ENCODE measurements at regions not wholly inside any gene's neighbourhood (a gene's known extent, or its start where the extent isn't known, plus 50 kb on each side); places are given as distances from the start of the nearest gene placed in this dataset.
A peak's percentile ranks its signal among the peaks of the same experiment; 100 is the strongest.
"Not testable (repeated sequence)": the region's sequence is repeated elsewhere in the genome, so short reads cannot be mapped to it uniquely, and the experiment has no call there.

- H3K4me3 Mint-ChIP-seq: no peak overlapping the region
- H3K27ac Mint-ChIP-seq: no peak overlapping the region
- H3K27me3 Mint-ChIP-seq: no peaks in the 10 kb centered on the region
- peaks cover 0 to 1% (median 0%) of the 10 kb centered on the region in 3 donors for H3K9me3 Mint-ChIP-seq
- H3K36me3 Mint-ChIP-seq: no peaks in the 10 kb centered on the region
- H3K4me1 Mint-ChIP-seq: peaks cover 0 to 4% (median 2%) of the 10 kb centered on the region in 3 donors
These were observed 148.6 kb upstream of the MAN1A1 start for GRCh38 chr6:119497988-119498727.

- no peaks in the 10 kb centered on the region for H3K36me3 Mint-ChIP-seq
- no peak overlapping the region for H3K4me3 Mint-ChIP-seq
- no peaks in the 10 kb centered on the region for H3K27me3 Mint-ChIP-seq
- peaks cover 2 to 4% (median 3%) of the 10 kb centered on the region in 3 donors for H3K4me1 Mint-ChIP-seq
- H3K27ac Mint-ChIP-seq: no peak overlapping the region
- H3K9me3 Mint-ChIP-seq: peaks cover 1 to 4% (median 4%) of the 10 kb centered on the region in 3 donors
These were observed 145.7 kb upstream of the MAN1A1 start for GRCh38 chr6:119495230-119495683.

DNA sequence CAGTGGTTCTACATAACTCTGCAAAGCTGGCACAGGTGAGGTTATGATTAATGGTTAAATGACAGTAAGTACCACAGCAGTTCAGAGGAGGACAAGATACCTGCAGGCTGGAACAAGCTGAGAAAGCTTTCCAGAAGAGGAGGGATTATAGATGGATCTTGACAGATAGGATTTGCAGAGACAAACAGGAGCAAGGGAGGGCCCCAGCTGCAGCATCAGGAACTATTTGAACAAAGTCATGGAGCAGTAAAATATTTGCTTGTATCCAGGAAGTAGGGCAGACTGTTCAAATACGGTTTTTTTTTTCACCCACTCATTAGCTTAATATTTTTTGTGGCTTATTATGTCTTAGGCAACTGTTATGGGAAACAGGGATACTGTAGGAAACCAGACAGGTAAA is 144.4 kb upstream of the MAN1A1 start:
- Mint-ChIP-seq H3K4me3 (no peak overlapping the region), H3K27me3 (no peaks in the 10 kb centered on the region), H3K36me3 (no peaks in the 10 kb centered on the region), H3K27ac (no peak overlapping the region), H3K4me1 (peaks cover 5 to 7% (median 6%) of the 10 kb centered on the region in 3 donors), H3K9me3 (peaks cover 1 to 7% (median 4%) of the 10 kb centered on the region in 3 donors)

- H3K27ac Mint-ChIP-seq, H3K27me3 Mint-ChIP-seq, H3K4me3 Mint-ChIP-seq, H3K36me3 Mint-ChIP-seq, H3K4me1 Mint-ChIP-seq: not testable (repeated sequence)
- H3K9me3 Mint-ChIP-seq: peaks cover 1 to 10% (median 8%) of the 10 kb centered on the region in 3 donors
These were observed 141.6 kb upstream of the MAN1A1 start for GRCh38 chr6:119491112-119491511.

- not testable (repeated sequence) for H3K4me3 Mint-ChIP-seq, H3K27ac Mint-ChIP-seq, H3K36me3 Mint-ChIP-seq, H3K27me3 Mint-ChIP-seq, H3K4me1 Mint-ChIP-seq
- H3K9me3 Mint-ChIP-seq: peaks cover 0 to 10% (median 8%) of the 10 kb centered on the region in 3 donors
These were observed 140.5 kb upstream of the MAN1A1 start for GRCh38 chr6:119490050-119490449.

DNA sequence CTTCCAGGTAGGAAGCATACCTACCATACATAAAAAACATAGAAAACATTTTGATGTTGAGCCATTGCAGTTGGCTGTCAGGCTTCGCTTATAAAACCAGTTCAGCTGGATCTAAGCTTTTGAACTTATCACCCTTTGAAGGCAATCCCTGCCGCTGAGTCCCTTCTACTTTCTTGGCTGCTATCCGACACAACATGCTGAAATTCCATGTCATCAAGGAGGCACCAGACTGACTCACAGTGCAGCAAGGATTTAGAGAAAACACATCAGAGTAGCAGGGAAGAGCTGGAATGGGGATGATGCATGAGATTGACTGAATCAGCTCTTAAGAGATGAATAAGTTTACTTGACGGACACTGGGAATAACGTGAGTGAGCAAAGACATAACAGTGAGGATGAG is 135.0 kb upstream of the MAN1A1 start:
- Mint-ChIP-seq H3K4me3 (no peak overlapping the region), H3K27ac (no peak overlapping the region), H3K4me1 (no peaks in the 10 kb centered on the region), H3K36me3 (no peaks in the 10 kb centered on the region), H3K9me3 (peaks cover 0 to 4% (median 3%) of the 10 kb centered on the region in 3 donors), H3K27me3 (peaks cover 3% of the 10 kb centered on the region)

GRCh38 chr6:119483908-119484307 is 134.3 kb upstream of the MAN1A1 start:
- Mint-ChIP-seq H3K27ac (no peak overlapping the region), H3K27me3 (peaks cover 3% of the 10 kb centered on the region), H3K4me1 (no peaks in the 10 kb centered on the region), H3K36me3 (no peaks in the 10 kb centered on the region), H3K9me3 (peaks cover 0 to 4% (median 3%) of the 10 kb centered on the region in 3 donors), H3K4me3 (no peak overlapping the region)

- Mint-ChIP-seq H3K27ac (no peak overlapping the region), H3K9me3 (peaks cover 0 to 2% (median 0%) of the 10 kb centered on the region in 3 donors), H3K36me3 (no peaks in the 10 kb centered on the region), H3K4me3 (no peak overlapping the region), H3K4me1 (no peaks in the 10 kb centered on the region), H3K27me3 (peaks cover 3% of the 10 kb centered on the region)
These were observed 133.3 kb upstream of the MAN1A1 start for GRCh38 chr6:119482850-119483285.

DNA sequence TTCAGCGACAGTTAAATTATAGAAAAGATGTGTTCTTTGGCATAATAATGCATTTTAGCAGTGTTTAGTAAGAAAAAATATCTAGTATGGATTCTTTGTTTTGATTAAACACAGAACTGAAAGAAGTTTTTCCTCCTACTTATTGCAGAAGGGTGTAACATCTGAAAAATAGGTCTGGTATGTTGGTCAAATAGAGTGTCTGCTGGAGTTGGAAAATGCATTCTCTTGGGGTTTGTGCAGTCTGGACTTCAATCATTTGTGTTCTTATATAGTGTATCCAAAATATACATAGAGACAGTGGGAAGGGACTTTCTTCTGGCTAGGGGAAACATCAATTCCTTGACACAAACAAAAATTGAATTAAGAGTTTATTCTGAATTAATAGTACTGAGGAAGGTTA is 132.4 kb upstream of the MAN1A1 start:
- Mint-ChIP-seq H3K27ac (no peak overlapping the region), H3K27me3 (peaks cover 3% of the 10 kb centered on the region), H3K36me3 (no peaks in the 10 kb centered on the region), H3K4me1 (no peaks in the 10 kb centered on the region), H3K4me3 (no peak overlapping the region), H3K9me3 (peaks cover 0 to 2% (median 0%) of the 10 kb centered on the region in 3 donors)

DNA sequence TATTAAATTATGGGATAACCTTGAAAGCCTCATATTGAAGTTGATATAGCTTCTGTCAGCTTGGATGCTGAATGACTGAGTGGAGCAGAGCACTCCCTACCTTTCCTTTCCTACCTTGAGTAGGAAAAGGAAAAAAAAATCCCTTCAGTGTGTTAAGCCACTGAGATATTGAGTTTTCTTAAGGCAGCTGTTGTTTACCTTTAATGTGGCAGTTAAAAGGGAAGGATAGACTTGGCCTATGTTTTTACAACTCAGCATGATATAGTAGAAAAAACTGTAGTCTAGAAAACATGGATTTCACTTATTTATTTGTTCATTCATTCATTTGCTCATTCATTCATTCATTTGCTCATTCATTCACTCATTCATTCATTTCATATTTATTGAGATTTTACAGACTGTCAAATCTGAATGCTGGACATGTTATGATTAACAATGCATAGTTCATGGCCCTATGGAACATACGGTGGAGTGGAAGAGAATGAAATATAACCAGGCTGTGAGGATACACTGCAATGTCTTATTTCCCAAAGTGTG is 131.5 kb upstream of the MAN1A1 start:
- Mint-ChIP-seq H3K4me1 (peaks cover 0 to 3% (median 1%) of the 10 kb centered on the region in 3 donors), H3K27me3 (peaks cover 4% of the 10 kb centered on the region), H3K9me3 (peaks cover 0 to 2% (median 0%) of the 10 kb centered on the region in 3 donors), H3K27ac (no peak overlapping the region), H3K36me3 (no peaks in the 10 kb centered on the region), H3K4me3 (no peak overlapping the region)

DNA sequence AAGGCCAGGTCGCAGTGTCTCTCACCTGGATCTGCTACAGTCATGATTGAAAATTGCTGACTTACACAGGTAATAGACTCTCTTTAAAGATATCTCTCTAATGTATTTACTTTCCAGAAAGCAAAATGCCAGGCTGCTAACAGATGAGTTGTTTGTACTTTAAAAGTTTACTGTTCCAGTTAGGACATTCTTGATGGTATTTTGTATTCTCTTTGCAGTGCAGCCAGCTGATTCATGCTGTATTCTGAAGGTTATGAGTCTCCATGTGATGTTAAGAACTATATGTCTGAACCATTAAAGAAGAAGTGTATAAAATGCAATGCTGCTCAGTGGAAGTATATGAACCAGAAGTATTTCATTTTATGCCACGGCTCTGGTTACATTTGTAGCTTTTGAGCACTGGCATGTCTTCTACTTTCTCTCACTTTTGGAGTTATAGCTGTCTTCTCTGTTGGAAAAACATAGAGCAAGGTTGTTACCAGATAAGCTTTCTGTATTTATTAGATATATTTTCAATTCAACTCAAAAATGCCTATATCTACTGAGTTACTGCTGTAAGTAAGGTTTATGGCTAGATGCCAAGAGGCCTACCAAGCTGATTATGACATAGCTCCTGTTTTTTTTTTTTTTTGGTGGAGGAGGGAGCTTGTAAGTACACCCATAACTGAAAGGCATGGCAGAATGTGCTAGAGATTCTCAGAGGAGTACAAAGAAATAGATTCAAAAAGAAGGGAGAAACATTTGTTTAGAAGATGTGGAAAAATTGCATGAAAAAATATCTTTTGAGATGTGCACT is 130.5 kb upstream of the MAN1A1 start:
- peaks cover 4% of the 10 kb centered on the region for H3K27me3 Mint-ChIP-seq
- H3K9me3 Mint-ChIP-seq: peaks cover 0 to 2% (median 0%) of the 10 kb centered on the region in 3 donors
- no peak overlapping the region for H3K27ac Mint-ChIP-seq
- H3K4me1 Mint-ChIP-seq: peaks cover 0 to 3% (median 1%) of the 10 kb centered on the region in 3 donors
- no peak overlapping the region for H3K4me3 Mint-ChIP-seq
- no peaks in the 10 kb centered on the region for H3K36me3 Mint-ChIP-seq

DNA sequence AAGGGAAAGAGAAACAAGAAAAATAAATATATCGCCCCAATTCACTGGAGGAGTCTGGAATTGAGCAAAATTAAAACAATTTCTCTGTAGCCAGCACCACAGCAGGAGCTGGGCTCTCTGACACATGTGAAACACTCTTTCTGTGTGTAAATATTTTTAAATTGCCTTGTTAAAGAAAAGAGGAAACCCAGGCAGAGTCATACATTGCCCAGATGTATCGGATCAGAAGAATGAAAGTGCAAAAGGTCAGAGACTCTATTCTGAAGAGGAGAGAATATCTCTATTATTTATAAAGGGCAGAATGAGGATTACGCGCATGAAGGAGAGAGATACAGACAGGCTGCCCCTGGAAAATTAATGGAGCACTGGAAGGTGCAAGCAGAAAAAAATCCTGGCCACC is 127.0 kb upstream of the MAN1A1 start:
- peak overlapping the region in 1 of 4 donors; percentile 63 for H3K4me3 Mint-ChIP-seq
- H3K4me1 Mint-ChIP-seq: peaks cover 0 to 3% (median 1%) of the 10 kb centered on the region in 3 donors
- H3K27ac Mint-ChIP-seq: no peak overlapping the region
- peaks cover 0 to 5% (median 0%) of the 10 kb centered on the region in 3 donors for H3K9me3 Mint-ChIP-seq
- H3K27me3 Mint-ChIP-seq: peaks cover 2% of the 10 kb centered on the region
- H3K36me3 Mint-ChIP-seq: peaks cover 3% of the 10 kb centered on the region

DNA sequence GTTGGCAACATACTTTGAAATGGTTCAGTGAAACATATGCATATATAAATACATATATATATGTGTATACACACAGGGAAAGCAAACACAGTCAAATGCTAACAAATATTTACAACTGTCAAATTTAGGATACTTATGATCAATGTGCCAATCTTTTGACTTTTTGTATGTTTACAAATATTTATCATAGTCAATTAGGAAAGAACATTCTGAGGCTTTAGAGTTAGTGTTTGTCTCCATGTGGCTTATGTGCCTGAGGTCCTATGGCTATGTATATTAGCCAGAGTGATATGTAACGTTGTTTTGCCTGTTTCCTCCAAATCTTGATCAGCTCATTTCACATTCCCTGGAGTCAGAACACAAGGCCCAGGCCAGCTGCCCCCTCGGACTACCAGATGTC is 126.5 kb upstream of the MAN1A1 start:
- Mint-ChIP-seq H3K4me3 (no peak overlapping the region), H3K27ac (no peak overlapping the region), H3K9me3 (peaks cover 0 to 5% (median 0%) of the 10 kb centered on the region in 3 donors), H3K27me3 (peaks cover 2% of the 10 kb centered on the region), H3K4me1 (peaks cover 1 to 7% (median 2%) of the 10 kb centered on the region in 3 donors), H3K36me3 (peaks cover 3% of the 10 kb centered on the region)

DNA sequence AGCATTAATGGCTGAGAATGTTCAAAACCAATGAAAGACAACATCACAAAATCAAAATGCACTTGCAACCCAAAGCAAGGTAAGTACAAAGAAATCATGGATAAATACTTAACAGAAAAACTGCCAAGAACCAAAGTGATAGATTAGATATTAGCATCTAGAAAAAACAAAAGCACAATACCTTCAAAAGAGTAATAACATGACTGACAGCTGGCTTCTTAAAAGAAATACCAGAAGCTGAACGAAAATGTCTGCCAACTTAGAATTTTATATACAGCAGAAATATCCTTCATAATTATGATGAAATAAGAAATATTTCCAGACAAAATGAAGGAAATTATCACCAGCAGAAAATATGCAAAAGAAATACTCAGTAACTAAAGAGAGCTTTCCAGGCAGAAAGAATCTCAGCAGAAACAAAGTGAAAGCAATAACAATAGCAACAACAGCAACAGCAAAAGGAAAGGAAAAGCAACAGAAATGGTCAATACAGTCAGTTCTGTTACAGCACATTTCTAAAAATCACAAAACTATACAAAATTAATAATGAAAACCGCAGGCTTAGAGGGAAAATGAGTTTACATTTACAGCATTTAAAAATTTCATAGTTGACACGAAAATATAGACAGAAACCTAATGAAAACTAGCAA is 121.5 kb upstream of the MAN1A1 start:
- H3K36me3 Mint-ChIP-seq: peaks cover 3% of the 10 kb centered on the region
- peak overlapping the region in 3 of 4 donors; percentile 2 to 60 (median 10) for H3K4me3 Mint-ChIP-seq
- H3K9me3 Mint-ChIP-seq: peaks cover 3 to 5% (median 4%) of the 10 kb centered on the region in 3 donors
- peaks cover 4 to 6% (median 6%) of the 10 kb centered on the region in 3 donors for H3K4me1 Mint-ChIP-seq
- peak overlapping the region in 1 of 3 donors; percentile 69 for H3K27ac Mint-ChIP-seq
- peaks cover 1% of the 10 kb centered on the region for H3K27me3 Mint-ChIP-seq

Data from IgD-negative memory B cell (primary cell).